HG02678 (cell line): ENCODE measurements at regions not wholly inside any gene's neighbourhood (a gene's known extent, or its start where the extent isn't known, plus 50 kb on each side); places are given as distances from the start of the nearest gene placed in this dataset.
"Not testable (repeated sequence)": the region's sequence is repeated elsewhere in the genome, so short reads cannot be mapped to it uniquely, and the experiment has no call there.

ENCODE experiments used
- ATAC-seq: cut with Tn5 transposase; IDR thresholded peaks from one replicate; pipeline ENCODE4 v1.9.1; 2021; ENCODE audit warnings: mild to moderate bottlenecking, moderate library complexity; ENCODE audit not compliant: unreplicated experiment

DNA sequence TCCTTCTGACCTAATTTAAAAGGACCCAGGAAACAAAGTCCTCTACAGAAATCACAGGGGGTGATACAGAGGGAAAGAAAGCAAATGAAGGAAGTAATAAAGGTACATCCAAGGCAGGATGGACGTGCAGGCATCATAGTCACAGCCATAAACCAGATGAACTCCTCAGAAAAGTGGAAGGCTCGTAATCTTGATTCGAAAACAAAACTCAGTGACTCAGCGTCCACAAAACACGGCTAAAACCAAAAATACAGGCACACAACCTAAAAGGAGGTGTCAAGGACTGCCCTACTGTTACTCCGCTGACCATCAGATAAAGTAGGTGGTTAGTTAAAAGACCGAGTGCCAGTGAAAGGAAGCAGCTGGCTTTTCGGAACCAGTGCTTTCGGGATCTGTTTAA is 81.5 kb downstream of the TRIM69 start:
- ATAC-seq, result not testable (repeated sequence)

DNA sequence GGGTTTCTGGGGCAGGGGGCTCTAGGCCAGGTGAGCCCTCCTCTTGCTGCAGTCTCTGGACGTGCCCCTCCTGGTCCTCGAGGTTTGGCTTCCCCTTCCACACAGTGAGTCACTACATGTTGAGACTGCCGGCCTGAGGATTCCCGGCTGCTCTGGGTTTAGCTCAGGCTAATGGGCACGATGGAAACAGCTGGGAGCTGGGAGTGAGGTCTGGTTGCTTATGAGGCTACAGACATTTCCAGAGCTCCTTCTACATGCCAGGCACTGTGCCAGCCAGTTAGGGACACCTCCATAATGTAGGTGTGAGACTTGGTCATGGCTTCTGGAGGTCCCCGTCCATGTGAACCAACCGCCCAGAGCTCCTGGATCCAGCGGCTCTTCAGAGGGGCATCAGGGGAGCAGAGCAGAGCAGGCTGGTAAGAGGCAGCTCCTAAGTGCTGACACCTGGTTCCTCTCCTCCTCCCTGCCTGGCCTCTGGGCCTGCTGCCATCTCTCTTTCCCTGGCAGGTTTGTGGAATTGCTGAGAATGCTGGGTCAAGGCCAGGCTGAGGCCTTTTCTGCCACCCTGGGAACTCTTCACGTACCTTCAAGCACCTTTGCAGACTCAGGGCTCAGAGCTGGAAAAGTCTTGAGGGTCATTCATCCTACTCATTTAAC is 83.1 kb downstream of the TRIM69 start:
- not testable (repeated sequence) for ATAC-seq

DNA sequence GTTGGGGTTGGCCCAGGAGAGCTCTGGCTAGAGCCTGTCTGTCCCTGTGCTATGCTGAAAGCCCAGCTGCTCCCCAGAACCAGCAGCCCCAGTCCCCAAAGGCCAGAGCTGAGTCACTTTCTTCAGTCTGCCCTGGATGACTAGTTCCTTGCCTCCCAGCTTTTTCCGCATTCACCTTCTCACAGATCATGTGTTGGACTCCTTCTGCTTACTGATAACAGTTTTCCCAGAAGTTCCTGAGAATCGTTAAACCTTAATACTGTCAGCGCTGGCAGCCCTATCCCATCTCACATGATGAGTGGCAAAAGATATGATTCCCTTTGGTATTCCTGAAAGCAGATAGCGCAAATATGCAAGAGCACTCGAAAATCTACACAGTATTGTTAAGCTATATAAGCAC is 84.2 kb downstream of the TRIM69 start:
- ATAC-seq, result not testable (repeated sequence)

DNA sequence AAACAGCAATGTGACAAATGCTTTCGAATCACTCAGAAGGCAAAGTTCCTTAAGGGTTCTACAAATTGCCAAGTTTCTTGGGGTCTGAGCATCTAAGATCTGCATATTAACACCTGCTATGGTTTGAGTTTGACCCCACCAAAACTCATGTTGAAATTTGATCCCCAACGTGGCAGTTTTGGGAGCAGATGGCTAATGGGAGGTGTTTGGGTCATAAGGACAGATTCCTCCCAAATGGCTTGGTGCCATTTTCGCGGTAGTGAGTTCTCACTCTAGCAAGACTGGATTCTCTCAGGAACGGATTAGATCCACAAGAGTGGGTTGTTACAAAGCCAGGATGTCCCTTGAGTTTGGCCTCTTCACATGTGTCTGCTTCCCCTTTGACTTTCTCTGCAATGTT is 84.6 kb downstream of the TRIM69 start:
- not testable (repeated sequence) for ATAC-seq

DNA sequence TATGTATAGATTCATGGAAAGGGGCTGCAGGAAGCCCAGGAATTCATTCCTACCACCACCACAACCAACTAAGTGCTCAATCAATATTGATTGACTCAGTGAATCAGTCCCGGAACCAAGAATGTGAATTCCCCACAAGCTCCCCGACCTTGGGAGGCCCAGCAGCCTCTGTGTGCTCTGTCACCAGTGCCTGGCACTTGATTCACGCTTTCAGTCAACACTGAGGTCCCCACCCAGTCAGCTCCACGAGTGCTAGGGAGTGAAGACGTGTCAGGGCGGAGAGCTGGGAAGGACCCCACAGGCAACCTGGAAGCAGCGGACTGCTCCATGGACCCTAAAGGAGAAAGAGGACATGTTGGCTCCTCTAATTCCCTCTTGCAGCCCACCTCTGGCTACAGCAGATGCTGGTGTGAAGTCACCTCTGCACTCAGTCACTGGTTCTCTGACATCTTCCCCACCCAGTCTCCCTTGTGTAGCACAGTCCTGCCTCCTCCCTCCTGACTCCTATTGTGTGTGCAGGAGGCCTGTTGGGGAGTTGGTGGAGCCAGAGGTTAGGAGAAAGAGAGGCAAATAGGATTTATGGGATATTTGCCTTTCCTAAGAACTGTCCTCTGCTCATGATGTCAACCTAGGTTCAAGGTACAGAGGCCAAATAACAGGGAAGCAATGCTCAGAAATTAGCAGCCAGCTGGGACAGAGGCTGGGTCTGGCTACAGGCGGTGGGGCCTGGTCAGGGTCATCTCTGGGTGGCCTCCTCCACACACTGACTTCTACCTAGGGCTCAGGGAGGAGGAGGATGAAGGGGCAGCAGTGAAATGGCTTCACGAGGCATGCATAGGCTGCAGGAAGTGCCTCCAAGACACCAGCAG is 88.2 kb downstream of the TRIM69 start:
- ATAC-seq, result not testable (repeated sequence)

DNA sequence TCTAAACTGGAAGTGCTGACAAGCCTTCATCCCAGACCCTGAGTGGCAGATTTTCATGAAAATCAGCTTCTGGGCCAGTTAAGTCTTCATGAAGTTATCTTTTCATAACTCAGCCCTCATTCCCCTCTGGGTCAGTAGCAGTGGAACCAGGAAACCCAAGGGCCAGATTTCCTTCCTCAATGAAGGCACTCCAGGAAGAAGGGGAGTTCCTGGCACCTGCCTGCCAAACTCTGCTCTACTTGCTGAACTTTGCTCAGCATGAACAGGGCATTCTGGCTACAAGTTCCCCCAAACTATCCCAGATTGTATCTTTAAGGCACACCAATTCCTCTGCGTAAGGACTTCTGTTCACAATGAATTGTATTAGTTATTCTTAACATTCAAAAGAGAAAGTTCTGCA is 90.3 kb downstream of the TRIM69 start:
- not testable (repeated sequence) for ATAC-seq

DNA sequence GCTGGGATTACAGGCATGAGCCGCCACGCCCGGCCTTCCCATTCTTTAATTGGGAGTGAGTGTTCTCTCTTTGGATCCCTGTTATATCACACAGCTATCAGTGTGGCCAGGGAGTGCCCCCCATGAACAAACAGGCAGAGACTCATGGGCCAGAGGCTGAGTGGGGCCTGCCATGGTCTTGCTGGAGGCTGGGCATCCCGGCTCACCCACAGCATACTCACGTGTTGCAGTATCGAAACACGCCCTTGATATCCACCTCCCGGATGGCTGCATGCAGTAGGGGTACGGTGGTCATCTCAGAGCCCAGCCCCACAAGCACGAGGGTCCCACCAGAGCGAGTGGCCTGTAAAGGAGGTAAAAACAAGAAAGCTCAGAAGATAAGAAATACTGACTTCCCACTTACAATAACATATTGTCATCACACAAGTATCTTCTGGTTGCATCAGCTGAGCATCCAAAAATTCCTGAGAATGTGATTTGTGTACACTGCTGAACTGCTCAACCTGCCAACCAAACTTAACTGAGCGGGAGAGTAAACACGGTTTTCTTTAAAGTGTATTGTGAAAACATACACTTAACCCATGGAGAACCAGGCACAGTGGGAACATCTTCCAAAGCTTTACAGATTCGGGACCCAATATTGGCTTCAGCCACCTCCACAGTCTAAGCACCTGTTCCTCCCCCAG is 92.0 kb downstream of the TRIM69 start:
- not testable (repeated sequence) for ATAC-seq

DNA sequence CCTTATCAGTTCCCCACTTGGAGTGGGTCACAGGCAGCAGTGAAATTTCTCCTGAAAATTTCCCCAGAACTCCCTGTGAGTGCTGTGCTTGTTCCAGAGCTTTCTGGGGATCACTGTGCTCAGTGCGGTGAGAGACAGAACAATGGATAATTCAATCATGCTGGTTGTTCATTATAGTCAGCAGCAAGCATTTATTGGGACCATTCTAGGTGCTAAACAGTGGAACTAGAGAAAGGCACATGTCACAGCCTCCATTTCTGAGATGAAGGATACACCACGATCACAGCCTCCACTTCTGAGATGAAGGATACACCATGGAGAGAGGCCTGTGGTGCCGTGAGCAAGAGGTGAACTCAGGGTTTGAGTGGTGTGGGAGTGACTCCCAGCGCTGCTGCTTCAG is 92.8 kb downstream of the TRIM69 start:
- not testable (repeated sequence) for ATAC-seq

DNA sequence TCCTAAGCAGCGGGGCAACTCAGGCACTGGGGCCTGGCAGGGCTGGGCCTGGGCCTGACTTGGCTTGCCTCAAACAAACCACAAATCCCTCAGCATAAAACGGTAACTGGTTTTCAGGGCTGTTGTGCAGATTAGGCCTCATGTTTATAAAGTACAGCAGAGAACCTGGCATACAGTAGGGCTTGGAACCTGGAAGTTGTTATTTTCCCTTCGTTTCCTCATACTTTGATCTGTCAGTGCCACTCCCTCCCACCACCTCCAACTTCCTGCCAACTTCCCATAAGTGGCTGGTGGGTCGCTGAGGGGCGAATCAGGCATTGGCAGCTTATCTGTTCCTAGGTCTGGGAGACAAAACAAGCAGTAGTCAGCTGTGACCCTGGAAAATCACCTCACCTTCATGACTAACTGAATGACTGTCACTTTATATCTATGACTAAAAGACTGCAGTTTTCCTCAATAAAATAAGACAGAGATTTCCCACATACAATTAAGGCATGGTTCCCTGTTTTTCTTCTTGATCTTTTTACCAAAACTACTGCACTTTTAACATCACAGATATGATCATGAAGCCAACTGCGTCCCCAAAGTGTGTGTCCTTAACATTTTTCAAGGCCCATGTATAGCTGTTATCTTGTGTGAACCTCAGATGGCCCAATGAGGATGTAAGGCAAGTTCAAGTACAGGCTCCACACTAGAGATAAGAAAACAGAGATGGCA is 94.5 kb downstream of the TRIM69 start:
- not testable (repeated sequence) for ATAC-seq

DNA sequence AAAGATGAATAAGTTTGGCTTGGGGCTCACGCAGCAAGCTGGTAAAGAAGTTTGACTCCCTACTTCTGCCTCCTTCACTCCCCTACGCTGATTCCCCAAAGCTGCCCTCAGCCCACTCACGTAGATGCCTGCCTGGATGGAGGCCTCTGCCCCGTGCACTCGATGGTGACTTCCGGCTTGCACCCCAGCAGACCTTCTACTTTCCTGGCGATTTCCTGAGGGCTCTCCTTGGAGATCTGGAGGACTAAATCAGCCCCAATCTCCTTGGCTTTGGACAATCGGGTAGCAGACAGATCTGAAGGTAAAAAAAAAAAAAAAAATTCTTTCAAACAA is 95.0 kb downstream of the TRIM69 start:
- not testable (repeated sequence) for ATAC-seq

DNA sequence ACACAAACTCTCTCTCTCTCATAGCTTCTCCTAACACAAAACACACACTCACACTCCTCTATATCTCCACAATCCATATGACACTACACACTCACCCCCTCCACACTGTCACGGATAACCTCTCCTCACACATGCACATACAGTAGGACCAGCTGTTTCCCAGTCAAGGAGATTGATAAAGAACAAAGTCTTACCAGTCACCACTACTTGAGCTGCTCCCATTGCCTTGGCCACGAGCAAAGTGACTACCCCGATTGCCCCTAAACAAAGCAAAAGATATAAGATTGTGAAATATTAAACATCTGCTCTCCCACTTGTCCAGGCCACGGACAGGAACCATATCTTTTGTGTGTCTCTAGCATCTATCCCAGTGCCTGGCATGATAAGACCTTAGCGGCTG is 95.8 kb downstream of the TRIM69 start:
- ATAC-seq, result not testable (repeated sequence)

DNA sequence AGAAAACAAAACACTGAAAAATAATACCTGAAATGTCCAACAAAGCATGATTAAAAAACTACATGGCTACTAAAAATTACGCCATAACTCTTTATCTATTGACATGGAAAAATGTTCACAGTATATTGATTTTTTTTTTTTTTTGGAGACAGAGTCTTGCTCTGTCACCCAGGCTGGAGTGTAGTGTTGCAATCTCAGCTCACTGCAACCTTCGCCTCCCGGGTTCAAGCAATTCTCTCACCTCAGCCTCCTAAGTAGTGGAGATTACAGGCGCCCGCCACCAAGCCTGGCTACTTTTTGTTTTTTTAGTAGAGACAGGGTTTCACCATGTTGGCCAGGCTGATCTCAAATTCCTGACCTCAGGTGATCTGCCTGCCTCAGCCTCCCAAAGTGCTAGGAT is 96.8 kb downstream of the TRIM69 start:
- ATAC-seq, result not testable (repeated sequence)

DNA sequence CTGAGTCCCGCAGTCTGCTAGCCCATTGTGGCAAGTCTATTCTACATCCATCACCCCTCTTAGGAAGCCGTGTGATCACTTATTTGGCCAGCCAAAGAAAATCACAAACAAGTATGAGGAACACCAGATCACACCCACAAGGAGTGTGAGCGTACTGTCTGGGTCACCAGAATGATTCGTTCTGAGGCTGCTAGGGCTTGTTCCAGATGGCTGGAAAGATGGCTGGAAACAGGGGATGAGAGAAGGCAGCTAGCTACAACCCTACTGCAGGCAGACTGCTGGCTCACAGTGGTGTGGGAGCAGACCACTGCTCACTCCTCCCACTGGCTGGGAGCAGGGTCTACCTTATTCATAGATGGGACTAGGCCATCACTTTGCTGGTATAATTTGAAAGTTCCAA is 97.4 kb downstream of the TRIM69 start:
- not testable (repeated sequence) for ATAC-seq

DNA sequence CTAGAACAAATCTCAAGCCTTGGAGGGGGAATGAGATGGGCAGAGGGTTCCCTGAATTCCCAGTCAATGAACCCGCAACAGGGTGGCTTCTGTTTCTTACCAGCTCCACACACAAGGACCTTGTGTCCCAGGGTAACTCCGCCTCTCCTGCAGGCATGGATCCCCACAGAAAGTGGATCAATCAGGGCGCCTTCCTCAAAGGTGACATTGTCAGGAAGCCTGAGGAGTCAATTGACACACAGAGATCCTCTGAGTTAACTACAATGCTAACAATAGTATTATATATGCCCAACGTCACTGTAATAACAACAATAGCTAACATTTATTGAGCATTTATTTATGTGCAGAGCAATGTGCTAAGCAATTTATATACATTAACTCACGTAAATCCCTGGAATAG is 98.8 kb downstream of the TRIM69 start:
- ATAC-seq, result not testable (repeated sequence)

DNA sequence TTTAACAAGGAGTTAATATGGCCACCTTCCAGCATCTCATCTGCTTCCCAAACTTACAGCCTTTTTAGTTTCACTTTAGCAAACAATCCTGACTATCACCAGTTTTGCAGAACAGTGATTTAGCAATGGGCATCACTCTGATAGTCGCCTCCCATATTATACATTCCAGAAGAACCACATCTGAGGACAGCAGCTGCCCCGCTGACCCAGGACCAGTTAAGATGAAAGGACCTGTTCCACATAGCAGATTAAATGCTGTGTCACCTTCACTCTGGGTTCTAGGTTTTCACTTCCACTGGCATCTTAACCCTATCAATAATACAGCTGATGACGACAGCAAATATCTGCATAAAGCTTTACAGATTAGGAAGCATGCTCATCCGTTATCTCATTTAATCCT is 99.8 kb downstream of the TRIM69 start:
- ATAC-seq, result no peak

DNA sequence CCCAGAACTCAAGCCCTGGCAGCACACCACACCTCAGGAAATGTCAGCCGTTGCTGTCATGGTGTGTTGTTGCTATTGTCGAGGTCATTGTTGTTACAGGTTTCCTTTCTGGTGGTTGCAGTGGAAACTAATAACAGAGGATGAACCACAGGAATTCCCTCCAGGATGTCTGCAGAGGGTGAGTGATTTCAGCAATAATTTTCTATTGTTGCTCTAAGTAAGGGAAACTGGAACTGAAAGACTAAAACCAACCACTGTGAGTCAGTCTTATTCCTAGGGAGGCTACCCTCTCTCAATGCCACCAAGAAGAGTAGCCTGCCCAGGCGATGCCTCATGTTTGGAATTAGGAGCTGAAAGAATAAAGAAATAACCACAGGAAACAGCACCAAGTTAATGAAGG is 102.6 kb downstream of the TRIM69 start:
- not testable (repeated sequence) for ATAC-seq

DNA sequence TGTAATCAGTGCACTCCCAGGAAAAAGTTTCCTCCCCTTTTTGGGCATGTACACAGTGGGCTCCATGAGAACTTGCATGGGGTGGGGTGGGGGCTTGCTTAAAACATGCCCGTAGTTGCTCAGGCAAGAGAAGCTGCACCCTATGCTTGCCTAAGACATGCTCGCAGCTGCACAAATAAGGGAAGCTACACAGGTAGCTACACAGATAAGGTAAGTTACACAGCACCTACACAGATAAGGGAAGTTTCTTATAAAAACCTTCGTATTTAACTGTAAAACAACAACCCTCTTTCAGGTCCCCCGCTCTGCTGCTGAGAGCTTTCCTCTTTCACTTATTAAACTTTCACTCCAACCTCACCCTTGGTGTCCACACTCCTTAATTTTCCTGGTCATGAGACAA is 105.4 kb downstream of the TRIM69 start:
- not testable (repeated sequence) for ATAC-seq

DNA sequence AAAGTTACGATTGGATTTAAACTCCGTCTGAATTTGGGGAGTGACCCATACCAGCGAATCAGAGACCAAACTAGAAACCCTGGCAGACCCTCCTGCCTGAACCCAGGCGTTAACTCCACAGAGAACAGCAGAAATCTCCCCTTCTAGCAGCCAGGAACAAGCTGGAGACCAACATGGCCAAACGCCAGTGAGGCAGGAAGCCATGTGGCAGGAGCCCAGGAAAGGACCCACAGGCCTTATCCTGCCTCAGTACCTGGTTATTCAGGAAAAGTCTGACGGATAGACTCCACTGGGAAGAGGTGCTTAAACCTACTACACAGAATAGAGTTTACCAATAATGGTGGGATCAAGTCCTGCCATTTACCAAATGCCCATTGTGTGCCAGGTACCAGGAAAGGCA is 106.6 kb downstream of the TRIM69 start:
- ATAC-seq, result not testable (repeated sequence)

DNA sequence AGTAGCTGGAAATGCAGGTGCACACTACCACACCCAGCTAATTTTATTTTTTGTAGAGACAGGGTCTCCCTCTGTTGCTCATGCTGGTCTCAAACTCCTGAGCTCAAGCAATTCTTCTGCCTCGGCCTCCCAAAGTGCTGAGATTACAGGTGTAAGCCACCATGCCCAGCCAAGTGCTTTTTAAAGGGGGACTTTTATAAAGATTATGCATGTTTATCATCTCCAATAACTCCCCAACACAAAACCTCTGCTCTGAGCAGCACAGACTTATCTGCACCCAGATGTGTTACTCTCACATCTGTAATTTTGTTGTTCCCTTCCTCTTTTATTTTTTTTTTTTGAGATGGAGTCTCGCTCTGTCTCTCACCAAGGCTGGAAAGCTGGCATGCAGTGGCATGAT is 108.6 kb downstream of the TRIM69 start:
- not testable (repeated sequence) for ATAC-seq

DNA sequence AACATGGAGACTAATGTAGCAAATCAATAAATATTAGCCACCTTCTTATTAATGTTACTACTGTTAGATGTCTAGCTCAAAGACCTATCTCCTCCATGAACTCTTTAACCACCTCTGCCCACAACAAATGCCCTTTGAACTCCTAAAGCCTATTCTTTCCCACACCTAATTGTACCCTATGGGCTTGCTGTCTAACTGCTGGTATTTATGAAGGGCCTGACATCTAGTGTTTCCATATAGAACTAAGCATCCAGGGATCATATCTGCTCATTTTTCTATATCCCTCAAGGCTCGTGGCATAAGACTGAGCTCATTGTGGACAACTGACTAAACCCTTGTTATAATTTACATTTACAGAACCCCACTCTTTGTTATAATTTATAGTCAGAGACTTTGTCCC is 109.8 kb downstream of the TRIM69 start:
- not testable (repeated sequence) for ATAC-seq

DNA sequence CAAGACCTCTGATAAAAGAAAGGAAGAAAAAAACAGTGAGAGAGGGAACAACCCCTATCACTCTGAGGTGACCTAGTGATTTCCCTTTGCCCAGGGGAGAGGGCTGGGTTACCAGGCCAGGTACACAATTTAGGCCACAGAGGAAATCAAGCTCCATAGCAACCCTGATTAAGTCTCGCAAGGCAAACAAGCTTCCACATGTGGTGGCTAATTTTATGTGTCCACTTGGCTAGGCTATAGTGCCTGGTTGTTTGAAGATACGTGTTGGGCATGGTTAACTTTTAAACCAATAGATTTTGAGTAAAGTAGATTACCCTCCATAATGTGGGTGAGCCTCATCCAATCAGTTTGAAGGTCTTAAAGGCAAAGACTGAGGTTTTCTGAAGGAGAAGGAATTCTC is 108.9 kb upstream of the TERB2 start:
- not testable (repeated sequence) for ATAC-seq
